ENCODE measurements at regions not wholly inside any gene's neighbourhood (a gene's known extent, or its start where the extent isn't known, plus 50 kb on each side); places are given as distances from the start of the nearest gene placed in this dataset.

DNA sequence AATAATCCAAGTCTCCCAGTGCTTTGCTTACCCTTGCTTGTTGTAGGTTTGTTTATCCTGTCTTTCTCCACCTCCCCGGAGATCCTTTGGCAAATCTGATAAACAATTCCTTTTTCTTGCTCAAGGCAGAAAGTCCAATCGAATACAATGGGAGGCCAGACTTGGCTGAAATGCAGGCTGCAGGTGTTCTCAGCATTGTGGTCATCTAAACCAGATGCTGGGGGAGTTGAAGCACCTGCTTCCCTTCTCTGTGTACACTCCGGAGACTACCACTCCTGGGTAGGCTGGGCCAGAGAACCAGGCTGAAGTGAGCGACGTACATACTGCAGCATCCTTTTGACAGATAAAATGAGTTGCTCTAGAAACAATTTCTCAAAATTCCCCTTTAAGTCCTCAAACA lies 82.6 kb upstream of the PREP start:
- no peak overlapping the region for H3K27ac ChIP-seq (ENCODE audit: low read depth, low read length)
- H3K4me1 ChIP-seq (ENCODE audit: control insufficient read depth, insufficient read depth, low read length), result peaks cover 14% of the 10 kb centered on the region
- H3K4me3 ChIP-seq (ENCODE audit: low read depth, low read length), result no peak overlapping the region
- H3K9me3 ChIP-seq (ENCODE audit: control insufficient read depth, insufficient read depth, low read depth, low read length), result no peaks in the 10 kb centered on the region
- H3K9ac ChIP-seq (ENCODE audit: low read length), result no peak overlapping the region
- H3K27me3 ChIP-seq (ENCODE audit: control insufficient read depth, insufficient read depth, low read length), result no peaks in the 10 kb centered on the region
- no peaks in the 10 kb centered on the region for H3K36me3 ChIP-seq (ENCODE audit: control insufficient read depth, insufficient read depth, low read length)

GRCh38 chr6:105484238-105485161 lies 81.6 kb upstream of the PREP start:
- no peaks in the 10 kb centered on the region for H3K27me3 ChIP-seq (ENCODE audit: control insufficient read depth, insufficient read depth, low read length)
- H3K9me3 ChIP-seq (ENCODE audit: control insufficient read depth, insufficient read depth, low read depth, low read length), result no peaks in the 10 kb centered on the region
- H3K27ac ChIP-seq (ENCODE audit: low read depth, low read length), result no peak overlapping the region
- H3K4me3 ChIP-seq (ENCODE audit: low read depth, low read length), result no peak overlapping the region
- H3K36me3 ChIP-seq (ENCODE audit: control insufficient read depth, insufficient read depth, low read length), result no peaks in the 10 kb centered on the region
- peaks cover 14% of the 10 kb centered on the region for H3K4me1 ChIP-seq (ENCODE audit: control insufficient read depth, insufficient read depth, low read length)
- H3K9ac ChIP-seq (ENCODE audit: low read length), result no peak overlapping the region

DNA sequence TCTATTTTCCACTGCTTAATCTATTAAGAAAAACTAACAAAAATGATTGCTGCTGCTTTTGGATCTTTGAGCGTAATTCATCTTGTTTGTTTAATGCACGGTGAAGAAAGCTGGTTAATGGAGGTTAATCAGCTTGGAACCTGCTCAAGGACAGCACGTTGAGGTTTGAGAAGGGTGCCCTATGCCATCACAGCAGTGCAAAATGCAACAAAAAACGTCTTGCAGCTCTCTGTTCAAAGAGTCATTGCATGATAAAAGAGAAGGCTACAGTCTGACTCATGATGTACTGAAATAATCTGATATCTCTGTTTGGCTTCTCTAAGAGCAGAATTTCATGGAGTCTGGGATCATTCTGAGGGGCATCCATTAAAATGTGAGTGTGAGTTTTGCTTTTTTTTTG lies 80.6 kb upstream of the PREP start:
- H3K27me3 ChIP-seq (ENCODE audit: control insufficient read depth, insufficient read depth, low read length), result no peaks in the 10 kb centered on the region
- no peak overlapping the region for H3K27ac ChIP-seq (ENCODE audit: low read depth, low read length)
- H3K9me3 ChIP-seq (ENCODE audit: control insufficient read depth, insufficient read depth, low read depth, low read length), result no peaks in the 10 kb centered on the region
- no peaks in the 10 kb centered on the region for H3K36me3 ChIP-seq (ENCODE audit: control insufficient read depth, insufficient read depth, low read length)
- peaks cover 6% of the 10 kb centered on the region for H3K4me1 ChIP-seq (ENCODE audit: control insufficient read depth, insufficient read depth, low read length)
- H3K4me3 ChIP-seq (ENCODE audit: low read depth, low read length), result no peak overlapping the region
- H3K9ac ChIP-seq (ENCODE audit: low read length), result no peak overlapping the region

GRCh38 chr6:105482921-105483320 lies 80.0 kb upstream of the PREP start:
- H3K4me3 ChIP-seq (ENCODE audit: low read depth, low read length), result no peak overlapping the region
- H3K36me3 ChIP-seq (ENCODE audit: control insufficient read depth, insufficient read depth, low read length), result no peaks in the 10 kb centered on the region
- no peaks in the 10 kb centered on the region for H3K9me3 ChIP-seq (ENCODE audit: control insufficient read depth, insufficient read depth, low read depth, low read length)
- no peak overlapping the region for H3K27ac ChIP-seq (ENCODE audit: low read depth, low read length)
- no peaks in the 10 kb centered on the region for H3K27me3 ChIP-seq (ENCODE audit: control insufficient read depth, insufficient read depth, low read length)
- H3K9ac ChIP-seq (ENCODE audit: low read length), result no peak overlapping the region
- peaks cover 2% of the 10 kb centered on the region for H3K4me1 ChIP-seq (ENCODE audit: control insufficient read depth, insufficient read depth, low read length)

DNA sequence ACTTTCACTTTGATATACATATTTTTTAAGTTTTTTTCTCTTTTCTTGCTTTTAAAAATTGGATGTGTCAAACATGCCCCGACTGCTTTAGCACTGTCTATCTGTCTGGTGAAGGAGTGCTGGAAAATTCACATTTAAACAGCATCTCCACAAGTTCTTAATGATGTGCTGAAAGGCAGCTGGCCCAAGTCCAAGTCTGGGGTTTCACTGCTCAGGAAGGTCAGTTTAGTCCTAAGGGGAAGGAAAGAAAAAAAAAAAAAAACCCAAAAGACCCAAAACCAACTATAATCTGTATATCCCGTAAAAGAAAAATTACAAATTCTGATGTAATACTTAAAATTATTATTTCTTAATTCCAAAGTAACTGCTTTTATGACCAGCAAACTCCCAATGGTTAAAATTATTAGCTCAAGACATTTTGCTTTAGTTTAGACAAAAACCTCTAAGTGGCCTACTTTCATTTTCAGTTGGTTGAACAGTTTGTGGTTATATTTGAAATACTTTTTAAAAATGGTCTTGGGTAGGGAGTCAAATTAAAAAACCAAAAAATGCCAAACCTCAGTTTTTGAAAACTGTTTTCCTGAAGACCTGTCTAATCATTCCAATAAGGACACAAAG lies 79.5 kb upstream of the PREP start:
- no peak overlapping the region for H3K27ac ChIP-seq (ENCODE audit: low read depth, low read length)
- no peaks in the 10 kb centered on the region for H3K9me3 ChIP-seq (ENCODE audit: control insufficient read depth, insufficient read depth, low read depth, low read length)
- no peaks in the 10 kb centered on the region for H3K27me3 ChIP-seq (ENCODE audit: control insufficient read depth, insufficient read depth, low read length)
- H3K4me1 ChIP-seq (ENCODE audit: control insufficient read depth, insufficient read depth, low read length), result no peaks in the 10 kb centered on the region
- no peaks in the 10 kb centered on the region for H3K36me3 ChIP-seq (ENCODE audit: control insufficient read depth, insufficient read depth, low read length)
- H3K4me3 ChIP-seq (ENCODE audit: low read depth, low read length), result no peak overlapping the region
- H3K9ac ChIP-seq (ENCODE audit: low read length), result no peak overlapping the region

DNA sequence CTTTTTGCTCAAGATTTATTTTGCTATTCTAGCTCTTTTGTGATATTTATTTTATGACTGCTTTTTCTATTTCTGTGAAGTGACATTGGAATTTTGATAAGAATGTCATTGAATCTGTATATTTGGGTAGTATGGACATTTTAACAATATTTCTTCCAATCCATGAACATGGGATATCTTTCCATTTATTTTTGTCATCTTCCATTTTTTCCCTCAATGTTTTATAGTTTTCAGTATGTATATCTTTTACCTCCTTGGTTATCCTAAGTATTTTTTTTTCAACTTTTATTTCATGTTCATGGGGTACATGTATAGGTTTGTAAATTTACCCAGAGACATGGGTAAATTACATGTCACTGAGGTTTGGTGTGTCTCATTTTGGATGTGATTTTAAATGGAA lies 74.1 kb upstream of the PREP start:
- peaks cover 5% of the 10 kb centered on the region; the same call in 1 of the 2 replicates for H3K4me1 ChIP-seq (ENCODE audit: control insufficient read depth, insufficient read depth, low read length)
- H3K4me3 ChIP-seq (ENCODE audit: low read depth, low read length), result no peak overlapping the region
- H3K36me3 ChIP-seq (ENCODE audit: control insufficient read depth, insufficient read depth, low read length), result no peaks in the 10 kb centered on the region
- H3K27me3 ChIP-seq (ENCODE audit: control insufficient read depth, insufficient read depth, low read length), result no peaks in the 10 kb centered on the region
- no peak overlapping the region for H3K9ac ChIP-seq (ENCODE audit: low read length)
- H3K9me3 ChIP-seq (ENCODE audit: control insufficient read depth, insufficient read depth, low read depth, low read length), result peaks cover 3% of the 10 kb centered on the region; the same call in 1 of the 2 replicates
- H3K27ac ChIP-seq (ENCODE audit: low read depth, low read length), result no peak overlapping the region

- Histone ChIP-seq H3K27me3 (ENCODE audit: control insufficient read depth, insufficient read depth, low read length) (no peaks in the 10 kb centered on the region), H3K4me3 (ENCODE audit: low read depth, low read length) (no peak overlapping the region)
Measured at GRCh38 chr6:105474234-105474633, 71.4 kb upstream of the PREP start.

DNA sequence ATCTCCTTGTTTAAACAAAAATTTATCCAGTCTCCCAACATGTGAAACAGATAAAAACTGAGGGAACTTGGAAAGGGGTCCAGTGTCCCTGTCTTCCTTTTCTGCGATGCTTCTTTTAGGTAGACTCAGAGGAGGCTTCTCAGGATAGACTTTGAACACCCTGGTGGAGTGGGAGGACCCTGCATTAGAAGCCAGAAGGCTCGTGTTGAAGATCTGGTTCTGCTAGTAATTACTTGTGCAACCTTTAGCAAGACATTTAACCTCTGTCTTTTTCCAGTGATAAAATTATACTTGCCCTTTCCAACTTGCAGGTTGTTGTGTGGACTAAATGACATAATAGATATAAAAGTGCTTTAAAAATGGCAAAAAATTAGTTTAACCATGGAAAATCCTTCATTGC lies 67.1 kb upstream of the PREP start:
- Histone ChIP-seq H3K9me3 (ENCODE audit: control insufficient read depth, insufficient read depth, low read depth, low read length) (peaks cover 13% of the 10 kb centered on the region), H3K9ac (ENCODE audit: low read length) (no peak overlapping the region), H3K27me3 (ENCODE audit: control insufficient read depth, insufficient read depth, low read length) (no peaks in the 10 kb centered on the region), H3K4me3 (ENCODE audit: low read depth, low read length) (no peak overlapping the region), H3K36me3 (ENCODE audit: control insufficient read depth, insufficient read depth, low read length) (no peaks in the 10 kb centered on the region), H3K27ac (ENCODE audit: low read depth, low read length) (no peak overlapping the region), H3K4me1 (ENCODE audit: control insufficient read depth, insufficient read depth, low read length) (peaks cover 5% of the 10 kb centered on the region; the same call in 1 of the 2 replicates)

More at GRCh38 chr6:105474234-105474633, 71.4 kb upstream of the PREP start:
- Histone ChIP-seq H3K27ac (ENCODE audit: low read depth, low read length) (no peak overlapping the region), H3K9ac (ENCODE audit: low read length) (no peak overlapping the region), H3K9me3 (ENCODE audit: control insufficient read depth, insufficient read depth, low read depth, low read length) (peaks cover 3% of the 10 kb centered on the region; the same call in 1 of the 2 replicates), H3K4me1 (ENCODE audit: control insufficient read depth, insufficient read depth, low read length) (peaks cover 5% of the 10 kb centered on the region; the same call in 1 of the 2 replicates), H3K36me3 (ENCODE audit: control insufficient read depth, insufficient read depth, low read length) (no peaks in the 10 kb centered on the region)

GRCh38 chr6:105468850-105469249 lies 66.0 kb upstream of the PREP start:
- Histone ChIP-seq H3K27me3 (ENCODE audit: control insufficient read depth, insufficient read depth, low read length) (no peaks in the 10 kb centered on the region), H3K9ac (ENCODE audit: low read length) (no peak overlapping the region)

GRCh38 chr6:105460860-105461259 lies 58.0 kb upstream of the PREP start:
- H3K9me3 ChIP-seq (ENCODE audit: control insufficient read depth, insufficient read depth, low read depth, low read length), result peaks cover 6% of the 10 kb centered on the region

More at GRCh38 chr6:105468850-105469249, 66.0 kb upstream of the PREP start:
- no peak overlapping the region for H3K27ac ChIP-seq (ENCODE audit: low read depth, low read length)
- peaks cover 13% of the 10 kb centered on the region for H3K9me3 ChIP-seq (ENCODE audit: control insufficient read depth, insufficient read depth, low read depth, low read length)
- no peaks in the 10 kb centered on the region for H3K4me1 ChIP-seq (ENCODE audit: control insufficient read depth, insufficient read depth, low read length)
- H3K36me3 ChIP-seq (ENCODE audit: control insufficient read depth, insufficient read depth, low read length), result no peaks in the 10 kb centered on the region
- no peak overlapping the region for H3K4me3 ChIP-seq (ENCODE audit: low read depth, low read length)

GRCh38 chr6:105459864-105460263 lies 57.0 kb upstream of the PREP start:
- Histone ChIP-seq H3K4me3 (ENCODE audit: low read depth, low read length) (no peak overlapping the region), H3K27ac (ENCODE audit: low read depth, low read length) (no peak overlapping the region), H3K36me3 (ENCODE audit: control insufficient read depth, insufficient read depth, low read length) (no peaks in the 10 kb centered on the region), H3K9me3 (ENCODE audit: control insufficient read depth, insufficient read depth, low read depth, low read length) (0 out of 2 replicates have a peak, but pooled peaks cover under 1% of the 10 kb centered on the region), H3K27me3 (ENCODE audit: control insufficient read depth, insufficient read depth, low read length) (no peaks in the 10 kb centered on the region), H3K4me1 (ENCODE audit: control insufficient read depth, insufficient read depth, low read length) (no peaks in the 10 kb centered on the region), H3K9ac (ENCODE audit: low read length) (no peak overlapping the region)

More at GRCh38 chr6:105460860-105461259, 58.0 kb upstream of the PREP start:
- no peaks in the 10 kb centered on the region for H3K27me3 ChIP-seq (ENCODE audit: control insufficient read depth, insufficient read depth, low read length)
- H3K9ac ChIP-seq (ENCODE audit: low read length), result no peak overlapping the region
- no peak overlapping the region for H3K27ac ChIP-seq (ENCODE audit: low read depth, low read length)
- no peak overlapping the region for H3K4me3 ChIP-seq (ENCODE audit: low read depth, low read length)
- H3K36me3 ChIP-seq (ENCODE audit: control insufficient read depth, insufficient read depth, low read length), result no peaks in the 10 kb centered on the region
- H3K4me1 ChIP-seq (ENCODE audit: control insufficient read depth, insufficient read depth, low read length), result no peaks in the 10 kb centered on the region

All from HUES6 (cell line).